Keratinocyte (primary cell): ENCODE measurements at regions not wholly inside any gene's neighbourhood (a gene's known extent, or its start where the extent isn't known, plus 50 kb on each side); places are given as distances from the start of the nearest gene placed in this dataset.

ENCODE experiments used
- EZH2 ChIP-seq: IDR thresholded peaks from one replicate; pipeline ENCODE4 v1.6.1; 2012; ENCODE audit warnings: inconsistent platforms, mild to moderate bottlenecking, low read length, moderate library complexity
- TF ChIP-seq, protein P1 (sequence below), 3 experiments: IDR thresholded peaks in 1 of 3; conservative IDR thresholded peaks in 1 of 3; optimal IDR thresholded peaks in 1 of 3; 2 replicates in 2 of 3; 3 replicates in 1 of 3; pipeline versions ENCODE3 to v1.5.1; 2011; ENCODE audit warnings: low read length in 3 of 3, mild to moderate bottlenecking in 3 of 3, moderate library complexity in 2 of 3, control low read depth in 1 of 3, inconsistent platforms in 1 of 3; ENCODE audit not compliant: insufficient read depth in 2 of 3; ENCODE audit errors: extremely low read depth in 1 of 3

GRCh38 chr12:13374793-13375192 is 178.3 kb downstream of the EMP1 start:
- TF ChIP-seq, protein P1, sequence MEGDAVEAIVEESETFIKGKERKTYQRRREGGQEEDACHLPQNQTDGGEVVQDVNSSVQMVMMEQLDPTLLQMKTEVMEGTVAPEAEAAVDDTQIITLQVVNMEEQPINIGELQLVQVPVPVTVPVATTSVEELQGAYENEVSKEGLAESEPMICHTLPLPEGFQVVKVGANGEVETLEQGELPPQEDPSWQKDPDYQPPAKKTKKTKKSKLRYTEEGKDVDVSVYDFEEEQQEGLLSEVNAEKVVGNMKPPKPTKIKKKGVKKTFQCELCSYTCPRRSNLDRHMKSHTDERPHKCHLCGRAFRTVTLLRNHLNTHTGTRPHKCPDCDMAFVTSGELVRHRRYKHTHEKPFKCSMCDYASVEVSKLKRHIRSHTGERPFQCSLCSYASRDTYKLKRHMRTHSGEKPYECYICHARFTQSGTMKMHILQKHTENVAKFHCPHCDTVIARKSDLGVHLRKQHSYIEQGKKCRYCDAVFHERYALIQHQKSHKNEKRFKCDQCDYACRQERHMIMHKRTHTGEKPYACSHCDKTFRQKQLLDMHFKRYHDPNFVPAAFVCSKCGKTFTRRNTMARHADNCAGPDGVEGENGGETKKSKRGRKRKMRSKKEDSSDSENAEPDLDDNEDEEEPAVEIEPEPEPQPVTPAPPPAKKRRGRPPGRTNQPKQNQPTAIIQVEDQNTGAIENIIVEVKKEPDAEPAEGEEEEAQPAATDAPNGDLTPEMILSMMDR (optimal IDR thresholded peaks at IDR 0.05 in 1 of 3, IDR thresholded peaks at IDR 0.05 in 1 of 3, conservative IDR thresholded peaks at IDR 0.05 in 1 of 3; ENCODE audit: extremely low read depth in 1 of 3, insufficient read depth in 2 of 3, low read length in 3 of 3), result no peak
- TF ChIP-seq EZH2, result no peak
